Osteoblast (primary cell): ENCODE measurements at regions not wholly inside any gene's neighbourhood (a gene's known extent, or its start where the extent isn't known, plus 50 kb on each side); places are given as distances from the start of the nearest gene placed in this dataset.

ENCODE experiments used
- DNase-seq: peaks from one replicate; pipeline ENCODE4 v3.0.0; 2011; ENCODE audit warnings: low spot score, mixed read lengths; ENCODE audit not compliant: insufficient read length; ENCODE audit errors: missing footprints
- H2AFZ ChIP-seq: 2 replicates; pipeline ENCODE4 v1.6.0; 2011; ENCODE audit warnings: mild to moderate bottlenecking, low read length
- H3K27ac ChIP-seq: 2 replicates; pipeline ENCODE4 v1.5.1; 2011; ENCODE audit warnings: mild to moderate bottlenecking, low read depth, low read length, moderate library complexity
- H3K27me3 ChIP-seq: 2 replicates; pipeline ENCODE4 v1.6.0; 2012; ENCODE audit warnings: mild to moderate bottlenecking, control low read depth, inconsistent platforms, low read length, moderate library complexity; ENCODE audit not compliant: insufficient read depth
- H3K36me3 ChIP-seq: 2 replicates; pipeline ENCODE4 v1.5.1; 2011; ENCODE audit warnings: mild to moderate bottlenecking, low read length, control low read depth, moderate library complexity; ENCODE audit not compliant: insufficient read depth
- H3K4me1 ChIP-seq: 2 replicates; pipeline ENCODE4 v1.5.1; 2011; ENCODE audit warnings: mild to moderate bottlenecking, low read length, control low read depth, moderate library complexity; ENCODE audit not compliant: insufficient read depth
- H3K4me2 ChIP-seq: 2 replicates; pipeline ENCODE4 v1.6.0; 2011; ENCODE audit warnings: mild to moderate bottlenecking, low read length; ENCODE audit not compliant: insufficient read depth
- H3K4me3 ChIP-seq: fragments of 200-600 bp; sonication (generic); 3 replicates; pipeline ENCODE4 v1.5.1; 2012; ENCODE audit warnings: mild to moderate bottlenecking, low read length, inconsistent platforms; ENCODE audit not compliant: insufficient read depth
- H3K79me2 ChIP-seq: 2 replicates; pipeline ENCODE4 v1.6.0; 2012; ENCODE audit warnings: mild to moderate bottlenecking, low read length, control low read depth, inconsistent platforms; ENCODE audit not compliant: insufficient read depth
- H3K9me3 ChIP-seq: 2 replicates; pipeline ENCODE4 v1.5.1; 2011; ENCODE audit warnings: low read depth, low read length, control low read depth
- H4K20me1 ChIP-seq: 2 replicates; pipeline ENCODE4 v1.6.0; 2012; ENCODE audit warnings: mild to moderate bottlenecking, low read length, control low read depth; ENCODE audit not compliant: insufficient read depth
- TF ChIP-seq, protein P1 (sequence below): IDR thresholded peaks from 2 replicates; pipeline ENCODE4 v1.5.1; 2011; ENCODE audit warnings: mild to moderate bottlenecking, low read depth, low read length, moderate library complexity; ENCODE audit errors: extremely low read depth

DNA sequence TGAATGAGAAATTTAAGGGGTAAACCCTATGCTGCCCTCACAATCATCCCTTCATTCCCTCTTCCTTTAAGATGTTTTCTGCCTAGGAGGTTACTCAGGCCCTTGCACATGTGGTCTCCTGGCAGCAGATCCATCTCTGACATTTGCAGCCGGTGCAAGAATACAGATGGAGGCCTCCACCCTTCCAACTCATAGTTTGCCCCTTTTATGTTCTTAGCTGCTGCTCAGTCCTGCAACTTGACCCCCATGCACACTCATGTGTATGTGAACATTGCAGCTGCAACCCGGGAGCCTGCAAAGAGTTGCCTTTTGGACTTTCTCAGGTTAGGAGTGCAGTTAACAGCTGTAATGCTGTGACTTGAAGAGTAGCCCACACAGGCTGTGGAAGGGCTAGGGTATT lies 131.9 kb upstream of the SGK1 start:
- H2AFZ ChIP-seq: no peak overlapping the region
- H3K4me3 ChIP-seq: no peak overlapping the region
- peaks cover 26% of the 10 kb centered on the region for H3K4me1 ChIP-seq
- no peak overlapping the region for H3K27ac ChIP-seq
- no peaks in the 10 kb centered on the region for H3K27me3 ChIP-seq
- H3K79me2 ChIP-seq: no peaks in the 10 kb centered on the region
- no peak for DNase-seq
- H4K20me1 ChIP-seq: no peaks in the 10 kb centered on the region
- H3K36me3 ChIP-seq: no peaks in the 10 kb centered on the region
- H3K9me3 ChIP-seq: no peaks in the 10 kb centered on the region
- TF ChIP-seq, protein P1, sequence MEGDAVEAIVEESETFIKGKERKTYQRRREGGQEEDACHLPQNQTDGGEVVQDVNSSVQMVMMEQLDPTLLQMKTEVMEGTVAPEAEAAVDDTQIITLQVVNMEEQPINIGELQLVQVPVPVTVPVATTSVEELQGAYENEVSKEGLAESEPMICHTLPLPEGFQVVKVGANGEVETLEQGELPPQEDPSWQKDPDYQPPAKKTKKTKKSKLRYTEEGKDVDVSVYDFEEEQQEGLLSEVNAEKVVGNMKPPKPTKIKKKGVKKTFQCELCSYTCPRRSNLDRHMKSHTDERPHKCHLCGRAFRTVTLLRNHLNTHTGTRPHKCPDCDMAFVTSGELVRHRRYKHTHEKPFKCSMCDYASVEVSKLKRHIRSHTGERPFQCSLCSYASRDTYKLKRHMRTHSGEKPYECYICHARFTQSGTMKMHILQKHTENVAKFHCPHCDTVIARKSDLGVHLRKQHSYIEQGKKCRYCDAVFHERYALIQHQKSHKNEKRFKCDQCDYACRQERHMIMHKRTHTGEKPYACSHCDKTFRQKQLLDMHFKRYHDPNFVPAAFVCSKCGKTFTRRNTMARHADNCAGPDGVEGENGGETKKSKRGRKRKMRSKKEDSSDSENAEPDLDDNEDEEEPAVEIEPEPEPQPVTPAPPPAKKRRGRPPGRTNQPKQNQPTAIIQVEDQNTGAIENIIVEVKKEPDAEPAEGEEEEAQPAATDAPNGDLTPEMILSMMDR: no peak
- no peak overlapping the region for H3K4me2 ChIP-seq

DNA sequence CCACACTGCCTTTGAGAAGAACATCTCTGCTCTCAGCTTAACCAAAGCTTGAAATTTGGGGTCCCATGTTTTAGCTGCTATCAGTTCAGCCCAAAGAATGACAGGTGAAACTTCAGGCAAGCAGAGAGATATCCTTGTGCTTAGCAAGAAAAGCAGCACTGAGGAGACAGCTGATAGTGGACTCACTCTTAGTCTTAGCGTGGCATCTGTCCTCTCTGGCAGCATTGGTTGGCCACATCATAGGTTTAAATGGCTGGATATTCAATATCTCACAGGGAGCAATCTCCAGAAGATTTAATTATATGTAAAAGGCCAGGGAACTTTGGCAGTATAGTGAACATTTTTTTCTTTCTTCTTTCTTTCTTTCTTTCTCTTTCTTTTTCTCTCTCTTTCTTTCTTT lies 131.1 kb upstream of the SGK1 start:
- Histone ChIP-seq H2AFZ (peak overlapping the region; percentile 62), H3K4me1 (peaks cover 26% of the 10 kb centered on the region), H3K4me2 (no peak overlapping the region), H3K27me3 (no peaks in the 10 kb centered on the region), H3K36me3 (no peaks in the 10 kb centered on the region), H3K79me2 (no peaks in the 10 kb centered on the region), H3K4me3 (no peak overlapping the region), H3K9me3 (no peaks in the 10 kb centered on the region), H3K27ac (peak overlapping the region; percentile 84), H4K20me1 (no peaks in the 10 kb centered on the region)
- no peak for DNase-seq
- TF ChIP-seq, protein P1: no peak

DNA sequence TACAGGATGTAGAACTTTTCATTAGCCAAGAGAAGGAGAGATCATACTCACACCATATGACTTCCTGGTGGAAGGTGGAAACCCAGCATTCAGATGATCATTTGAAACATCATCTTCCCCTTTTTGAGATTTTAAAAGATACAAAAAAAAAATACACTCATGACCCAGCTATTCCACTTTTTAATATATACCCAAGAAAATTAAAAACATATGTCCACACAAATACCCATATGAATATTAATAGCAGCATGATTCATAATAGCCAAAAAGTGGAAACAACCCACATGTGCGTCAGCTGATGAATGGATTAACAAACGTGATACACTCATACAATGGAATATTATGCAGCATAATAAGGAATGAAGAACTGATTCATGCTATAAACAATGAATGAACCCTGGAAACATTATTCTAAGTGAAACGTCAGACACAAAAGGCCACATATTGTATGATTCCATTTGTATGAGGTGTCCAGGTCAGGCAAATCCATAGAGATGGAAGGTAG lies 130.0 kb upstream of the SGK1 start:
- peak; percentile 83 for DNase-seq
- no peak overlapping the region for H3K4me2 ChIP-seq
- TF ChIP-seq, protein P1: no peak
- H2AFZ ChIP-seq: no peak overlapping the region
- H3K27me3 ChIP-seq: no peaks in the 10 kb centered on the region
- H4K20me1 ChIP-seq: no peaks in the 10 kb centered on the region
- H3K4me1 ChIP-seq: peaks cover 26% of the 10 kb centered on the region
- H3K9me3 ChIP-seq: no peaks in the 10 kb centered on the region
- H3K4me3 ChIP-seq: no peak overlapping the region
- H3K27ac ChIP-seq: peak overlapping the region; percentile 92
- no peaks in the 10 kb centered on the region for H3K79me2 ChIP-seq
- H3K36me3 ChIP-seq: no peaks in the 10 kb centered on the region

DNA sequence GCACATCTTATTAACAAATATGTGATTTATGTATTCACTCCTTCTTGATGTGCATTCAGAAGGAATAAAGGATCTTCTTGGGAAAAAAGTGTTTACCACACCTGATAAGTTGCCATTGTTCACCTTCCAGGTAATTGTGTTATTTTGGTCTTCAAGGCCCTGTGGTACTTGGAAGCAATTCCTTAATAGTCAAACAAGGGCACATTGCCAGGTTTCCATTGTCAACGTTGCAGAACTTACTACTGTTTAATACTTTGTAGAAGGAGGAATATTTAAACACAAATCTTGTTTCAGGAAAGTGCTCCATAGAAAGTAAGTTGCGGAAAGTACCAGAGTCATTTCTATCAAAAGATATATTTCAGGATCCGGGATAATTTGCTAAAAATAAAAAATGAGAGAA lies 129.5 kb upstream of the SGK1 start:
- no peak for DNase-seq
- TF ChIP-seq, protein P1: no peak
- Histone ChIP-seq H3K4me2 (no peak overlapping the region), H3K36me3 (no peaks in the 10 kb centered on the region), H3K4me3 (no peak overlapping the region), H3K27me3 (no peaks in the 10 kb centered on the region), H4K20me1 (no peaks in the 10 kb centered on the region), H3K27ac (peak overlapping the region; percentile 92), H2AFZ (no peak overlapping the region), H3K4me1 (peaks cover 26% of the 10 kb centered on the region), H3K9me3 (no peaks in the 10 kb centered on the region), H3K79me2 (no peaks in the 10 kb centered on the region)
